ENCODE measurements at regions not wholly inside any gene's neighbourhood (a gene's known extent, or its start where the extent isn't known, plus 50 kb on each side); places are given as distances from the start of the nearest gene placed in this dataset.
"Not testable (repeated sequence)": the region's sequence is repeated elsewhere in the genome, so short reads cannot be mapped to it uniquely, and the experiment has no call there.

- H3K4me3 Mint-ChIP-seq: no peak overlapping the region
- DNase-seq: no peak
- H3K27me3 Mint-ChIP-seq: peaks cover 5% of the 10 kb centered on the region
- H3K27ac Mint-ChIP-seq: no peak overlapping the region
- H3K36me3 Mint-ChIP-seq: no peaks in the 10 kb centered on the region
- H3K9me3 Mint-ChIP-seq: no peaks in the 10 kb centered on the region
- no peaks in the 10 kb centered on the region for H3K4me1 Mint-ChIP-seq
Measured at GRCh38 chr2:129499747-129500146, 479.7 kb upstream of the RAB6C start.

- H3K27ac Mint-ChIP-seq: no peak overlapping the region
- H3K9me3 Mint-ChIP-seq: no peaks in the 10 kb centered on the region
- peaks cover 18% of the 10 kb centered on the region for H3K27me3 Mint-ChIP-seq
- DNase-seq: no peak
- no peaks in the 10 kb centered on the region for H3K4me1 Mint-ChIP-seq
- H3K4me3 Mint-ChIP-seq: no peak overlapping the region
- no peaks in the 10 kb centered on the region for H3K36me3 Mint-ChIP-seq
Measured at GRCh38 chr2:129502781-129503180, 476.7 kb upstream of the RAB6C start.

- no peak for DNase-seq
- H3K27me3 Mint-ChIP-seq: peaks cover 18% of the 10 kb centered on the region
- no peaks in the 10 kb centered on the region for H3K9me3 Mint-ChIP-seq
- H3K4me1 Mint-ChIP-seq: no peaks in the 10 kb centered on the region
- H3K27ac Mint-ChIP-seq: no peak overlapping the region
- H3K4me3 Mint-ChIP-seq: no peak overlapping the region
- no peaks in the 10 kb centered on the region for H3K36me3 Mint-ChIP-seq
Measured at GRCh38 chr2:129504646-129505045, 474.8 kb upstream of the RAB6C start.

- Mint-ChIP-seq H3K4me3 (no peak overlapping the region), H3K27ac (no peak overlapping the region), H3K36me3 (no peaks in the 10 kb centered on the region), H3K4me1 (no peaks in the 10 kb centered on the region), H3K27me3 (peaks cover 6% of the 10 kb centered on the region), H3K9me3 (peaks cover 9% of the 10 kb centered on the region)
- DNase-seq: no peak
Measured at GRCh38 chr2:129518937-129519336, 460.5 kb upstream of the RAB6C start.

- H3K36me3 Mint-ChIP-seq, H3K27ac Mint-ChIP-seq, H3K4me3 Mint-ChIP-seq, H3K4me1 Mint-ChIP-seq, DNase-seq, H3K27me3 Mint-ChIP-seq: not testable (repeated sequence)
- peaks cover 11% of the 10 kb centered on the region for H3K9me3 Mint-ChIP-seq
Measured at GRCh38 chr2:129532158-129532557, 447.3 kb upstream of the RAB6C start.

- no peaks in the 10 kb centered on the region for H3K4me1 Mint-ChIP-seq
- peaks cover 10% of the 10 kb centered on the region for H3K9me3 Mint-ChIP-seq
- DNase-seq: no peak
- H3K27ac Mint-ChIP-seq: no peak overlapping the region
- H3K27me3 Mint-ChIP-seq: no peaks in the 10 kb centered on the region
- no peaks in the 10 kb centered on the region for H3K36me3 Mint-ChIP-seq
- H3K4me3 Mint-ChIP-seq: no peak overlapping the region
Measured at GRCh38 chr2:129548880-129549279, 430.6 kb upstream of the RAB6C start.

- H3K36me3 Mint-ChIP-seq: no peaks in the 10 kb centered on the region
- DNase-seq: no peak
- H3K4me1 Mint-ChIP-seq: no peaks in the 10 kb centered on the region
- no peak overlapping the region for H3K27ac Mint-ChIP-seq
- H3K4me3 Mint-ChIP-seq: no peak overlapping the region
- peaks cover 4% of the 10 kb centered on the region for H3K9me3 Mint-ChIP-seq
- H3K27me3 Mint-ChIP-seq: no peaks in the 10 kb centered on the region
Measured at GRCh38 chr2:129550536-129550935, 428.9 kb upstream of the RAB6C start.

GRCh38 chr2:129554373-129554772, 425.1 kb upstream of the RAB6C start:
- Mint-ChIP-seq H3K4me3 (no peak overlapping the region), H3K4me1 (no peaks in the 10 kb centered on the region), H3K36me3 (no peaks in the 10 kb centered on the region), H3K9me3 (no peaks in the 10 kb centered on the region), H3K27ac (no peak overlapping the region), H3K27me3 (no peaks in the 10 kb centered on the region)
- DNase-seq: no peak

- H3K27ac Mint-ChIP-seq: no peak overlapping the region
- no peak for DNase-seq
- H3K4me3 Mint-ChIP-seq: no peak overlapping the region
- H3K9me3 Mint-ChIP-seq: no peaks in the 10 kb centered on the region
- H3K36me3 Mint-ChIP-seq: no peaks in the 10 kb centered on the region
- H3K4me1 Mint-ChIP-seq: no peaks in the 10 kb centered on the region
- no peaks in the 10 kb centered on the region for H3K27me3 Mint-ChIP-seq
Measured at GRCh38 chr2:129559101-129559500, 420.4 kb upstream of the RAB6C start.

- Mint-ChIP-seq H3K36me3 (no peaks in the 10 kb centered on the region), H3K9me3 (peaks cover 9% of the 10 kb centered on the region), H3K4me3 (no peak overlapping the region), H3K4me1 (no peaks in the 10 kb centered on the region), H3K27me3 (peaks cover 13% of the 10 kb centered on the region), H3K27ac (no peak overlapping the region)
- DNase-seq: no peak
Measured at GRCh38 chr2:129565551-129566109, 413.8 kb upstream of the RAB6C start.

GRCh38 chr2:129570812-129571211, 408.7 kb upstream of the RAB6C start:
- not testable (repeated sequence) for H3K4me3 Mint-ChIP-seq, H3K27ac Mint-ChIP-seq, DNase-seq, H3K4me1 Mint-ChIP-seq, H3K27me3 Mint-ChIP-seq, H3K36me3 Mint-ChIP-seq
- H3K9me3 Mint-ChIP-seq: peaks cover 22% of the 10 kb centered on the region

- Mint-ChIP-seq H3K27ac (no peak overlapping the region), H3K36me3 (no peaks in the 10 kb centered on the region), H3K27me3 (peaks cover 9% of the 10 kb centered on the region), H3K4me3 (no peak overlapping the region), H3K4me1 (no peaks in the 10 kb centered on the region), H3K9me3 (peaks cover 14% of the 10 kb centered on the region)
- DNase-seq: no peak
Measured at GRCh38 chr2:129575431-129575830, 404.0 kb upstream of the RAB6C start.

- peaks cover 12% of the 10 kb centered on the region for H3K27me3 Mint-ChIP-seq
- H3K36me3 Mint-ChIP-seq: no peaks in the 10 kb centered on the region
- no peak for DNase-seq
- no peak overlapping the region for H3K4me3 Mint-ChIP-seq
- H3K4me1 Mint-ChIP-seq: no peaks in the 10 kb centered on the region
- no peak overlapping the region for H3K27ac Mint-ChIP-seq
- H3K9me3 Mint-ChIP-seq: peaks cover 11% of the 10 kb centered on the region
Measured at GRCh38 chr2:129575880-129576279, 403.6 kb upstream of the RAB6C start.

- Mint-ChIP-seq H3K27ac (no peak overlapping the region), H3K36me3 (no peaks in the 10 kb centered on the region), H3K27me3 (peaks cover 17% of the 10 kb centered on the region), H3K9me3 (peaks cover 9% of the 10 kb centered on the region), H3K4me1 (no peaks in the 10 kb centered on the region), H3K4me3 (no peak overlapping the region)
- no peak for DNase-seq
Measured at GRCh38 chr2:129580001-129580400, 399.5 kb upstream of the RAB6C start.

GRCh38 chr2:129585760-129586159, 393.7 kb upstream of the RAB6C start:
- DNase-seq: no peak
- Mint-ChIP-seq H3K9me3 (peaks cover 7% of the 10 kb centered on the region), H3K36me3 (no peaks in the 10 kb centered on the region), H3K27me3 (peaks cover 32% of the 10 kb centered on the region), H3K4me1 (no peaks in the 10 kb centered on the region), H3K4me3 (no peak overlapping the region), H3K27ac (no peak overlapping the region)

GRCh38 chr2:129587426-129588064, 391.9 kb upstream of the RAB6C start:
- no peaks in the 10 kb centered on the region for H3K4me1 Mint-ChIP-seq
- H3K27me3 Mint-ChIP-seq: peaks cover 32% of the 10 kb centered on the region
- no peaks in the 10 kb centered on the region for H3K36me3 Mint-ChIP-seq
- peak; percentile 7 for DNase-seq
- no peak overlapping the region for H3K27ac Mint-ChIP-seq
- H3K9me3 Mint-ChIP-seq: no peaks in the 10 kb centered on the region
- H3K4me3 Mint-ChIP-seq: no peak overlapping the region

Data from activated naive CD8-positive, alpha-beta T cell treated with anti-CD3 and anti-CD28 coated beads for 36 hours (primary cell).